ENCODE measurements at regions not wholly inside any gene's neighbourhood (a gene's known extent, or its start where the extent isn't known, plus 50 kb on each side); places are given as distances from the start of the nearest gene placed in this dataset.
A peak's percentile ranks its signal among the peaks of the same experiment; 100 is the strongest.

- H3K9me3 ChIP-seq: no peaks in the 10 kb centered on the region
- ChIA-PET POLR2A (interaction anchor here (1.0 to 2.4 kb wide), 4 partner anchors 9 to 303 kb away, joined by 3 to 37 read pairs (median 6); no protein-coding TSS in a partner anchor), CTCF (interaction anchor here (0.7 to 3.0 kb wide), 7 partner anchors 10 to 304 kb away, joined by 3 to 15 read pairs (median 5); no protein-coding TSS in a partner anchor)
- peak overlapping the region; percentile 72 for H3K4me2 ChIP-seq
- WGBS (ENCODE audit: missing lambda C conversion rate): 87% methylated on average over 16 of the region's 17 CpGs
- FAIRE-seq (no peak), DNase-seq (ENCODE audit: low read depth in 1 of 2, low spot score in 1 of 2) (no peak), ATAC-seq (no peak)
- peak overlapping the region; percentile 9; the same call in 1 of the 3 replicates for H3K4me3 ChIP-seq
- H3K4me1 ChIP-seq: peaks cover 77% of the 10 kb centered on the region
- TF ChIP-seq KDM1A (IDR thresholded peaks at IDR 0.05; ENCODE audit: low read depth): peak; percentile 40; the same call in 1 of the 2 replicates
- TF ChIP-seq SREBF2 (IDR thresholded peaks at IDR 0.05): no peak
- TF ChIP-seq HOXB5 (CRISPR knock-in tag; IDR thresholded peaks at IDR 0.05): no peak
- no peak for TF ChIP-seq ZNF302 (CRISPR knock-in tag; IDR thresholded peaks at IDR 0.05)
- peak overlapping the region; percentile 100 for H3K27ac ChIP-seq
Observed at GRCh38 chr21:43342301-43342881, 84.5 kb downstream of the SIK1 start.

- Histone ChIP-seq H3K4me3 (no peak overlapping the region), H3K4me2 (peak overlapping the region; percentile 72), H3K27ac (peak overlapping the region; percentile 100), H3K9me3 (no peaks in the 10 kb centered on the region), H3K4me1 (peaks cover 77% of the 10 kb centered on the region)
- FAIRE-seq: no peak
- peak; percentile 30 to 32 for ATAC-seq
- ChIA-PET POLR2A (interaction anchor here (1.0 to 2.4 kb wide), 3 partner anchors 8 to 34 kb away, joined by 4 to 37 read pairs (median 5); no protein-coding TSS in a partner anchor), CTCF (interaction anchor here (0.7 to 3.0 kb wide), 5 partner anchors 12 to 304 kb away, joined by 3 to 15 read pairs (median 4); no protein-coding TSS in a partner anchor)
- DNase-seq (ENCODE audit: low read depth in 1 of 2, low spot score in 1 of 2): peak; percentile 54 to 89
- WGBS (ENCODE audit: missing lambda C conversion rate): 60% methylated on average over 2 of the region's 25 CpGs
- TF ChIP-seq RCOR1 (IDR thresholded peaks at IDR 0.05; ENCODE audit: low read depth, low read length): no peak
- no peak for TF ChIP-seq FOSL2 (IDR thresholded peaks at IDR 0.05)
- TF ChIP-seq FOSL2 (CRISPR knock-in tag; IDR thresholded peaks at IDR 0.05): peak; percentile 71
- no peak for TF ChIP-seq ELK1 (IDR thresholded peaks at IDR 0.05; ENCODE audit: low read depth, low read length)
- TF ChIP-seq TP53 (CRISPR knock-in tag; IDR thresholded peaks at IDR 0.05): peak; percentile 67; the same call in 1 of the 2 replicates
- peak; percentile 84 for TF ChIP-seq GATA3 (IDR thresholded peaks at IDR 0.05; ENCODE audit: borderline replicate concordance)
- TF ChIP-seq KDM5A (IDR thresholded peaks at IDR 0.05): no peak
- TF ChIP-seq EHF (CRISPR knock-in tag; IDR thresholded peaks at IDR 0.05): peak; percentile 80
- peak; percentile 92 for TF ChIP-seq HOXB5 (CRISPR knock-in tag; IDR thresholded peaks at IDR 0.05)
- peak; percentile 73; the same call in 1 of the 2 replicates for TF ChIP-seq PBX3 (IDR thresholded peaks at IDR 0.05)
- no peak for TF ChIP-seq CBX2 (IDR thresholded peaks at IDR 0.05; ENCODE audit: borderline replicate concordance, low read depth)
- TF ChIP-seq RAD21 (conservative IDR thresholded peaks at IDR 0.05 in 1 of 2, IDR thresholded peaks at IDR 0.05 in 1 of 2): no peak; a peak in 1 of 5 replicates
- TF ChIP-seq BCL3 (IDR thresholded peaks at IDR 0.05): peak; percentile 34; the same call in 2 of the 3 replicates
- TF ChIP-seq MYC (IDR thresholded peaks at IDR 0.05; ENCODE audit: borderline replicate concordance, low read length): no peak
- TF ChIP-seq RNF2 (IDR thresholded peaks at IDR 0.05; ENCODE audit: borderline replicate concordance, low read depth): no peak
- no peak for TF ChIP-seq PHF8 (IDR thresholded peaks at IDR 0.05; ENCODE audit: borderline replicate concordance, low read depth)
- TF ChIP-seq MAFK (IDR thresholded peaks at IDR 0.05; ENCODE audit: partially characterized antibody): peak; percentile 40
- no peak for TF ChIP-seq MAZ (IDR thresholded peaks at IDR 0.05; ENCODE audit: borderline replicate concordance, low read depth, low read length)
- no peak for TF ChIP-seq CHD4 (IDR thresholded peaks at IDR 0.05; ENCODE audit: borderline replicate concordance)
- TF ChIP-seq TFCP2L1 (CRISPR knock-in tag; IDR thresholded peaks at IDR 0.05): peak; percentile 40; the same call in 1 of the 2 replicates
- TF ChIP-seq SMC3 (IDR thresholded peaks at IDR 0.05): no peak
- no peak for TF ChIP-seq NR3C1 (IDR thresholded peaks at IDR 0.05)
- TF ChIP-seq E2F6 (IDR thresholded peaks at IDR 0.05; ENCODE audit: borderline replicate concordance, low read depth): peak; percentile 61; the same call in 1 of the 2 replicates
- TF ChIP-seq ZFP36 (IDR thresholded peaks at IDR 0.05; ENCODE audit: borderline replicate concordance, partially characterized antibody): no peak
- TF ChIP-seq FOXS1 (CRISPR knock-in tag; IDR thresholded peaks at IDR 0.05): peak; percentile 47; the same call in 1 of the 2 replicates
- TF ChIP-seq MAX (IDR thresholded peaks at IDR 0.05): peak; percentile 90
- TF ChIP-seq CEBPB (IDR thresholded peaks at IDR 0.05): no peak
- 0 out of 2 replicates have a peak, but pooled peaks have one; percentile 10 for TF ChIP-seq HOXA7 (CRISPR knock-in tag; IDR thresholded peaks at IDR 0.05)
- TF ChIP-seq HOXB13 (CRISPR knock-in tag; IDR thresholded peaks at IDR 0.05; ENCODE audit: low read depth): 0 out of 2 replicates have a peak, but pooled peaks have one; percentile 74
Observed at GRCh38 chr21:43341378-43342161, 85.4 kb downstream of the SIK1 start.
